Fibroblast of mammary gland (primary cell): ENCODE measurements at regions not wholly inside any gene's neighbourhood (a gene's known extent, or its start where the extent isn't known, plus 50 kb on each side); places are given as distances from the start of the nearest gene placed in this dataset.

ENCODE experiments used
- DNase-seq: peaks from one replicate; pipeline ENCODE4 v3.0.0-alpha.2; 2010; ENCODE audit warnings: low read depth
- H3K4me3 ChIP-seq: 2 replicates; pipeline ENCODE4 v1.5.1; 2011; ENCODE audit warnings: low read depth, mild to moderate bottlenecking, low read length, moderate library complexity; ENCODE audit not compliant: control insufficient read depth
- CTCF ChIP-seq: conservative IDR thresholded peaks from 2 replicates; pipeline ENCODE4 v1.5.1; 2011; ENCODE audit warnings: low read depth, low read length, inconsistent platforms; ENCODE audit not compliant: control insufficient read depth, insufficient read depth

- DNase-seq = no peak
- H3K4me3 ChIP-seq = no peak overlapping the region
- TF ChIP-seq CTCF = no peak
Measured at GRCh38 chr19:30663611-30664174, 291.5 kb downstream of the ZNF536 start.

GRCh38 chr19:30662211-30662861, 290.2 kb downstream of the ZNF536 start:
- no peak overlapping the region for H3K4me3 ChIP-seq
- no peak for DNase-seq
- no peak for TF ChIP-seq CTCF

GRCh38 chr19:30659638-30660037, 287.5 kb downstream of the ZNF536 start:
- H3K4me3 ChIP-seq = no peak overlapping the region
- no peak for DNase-seq
- no peak for TF ChIP-seq CTCF

GRCh38 chr19:30656520-30657100, 284.4 kb downstream of the ZNF536 start:
- TF ChIP-seq CTCF = no peak
- DNase-seq = no peak
- no peak overlapping the region for H3K4me3 ChIP-seq

GRCh38 chr19:30653646-30654386, 281.6 kb downstream of the ZNF536 start:
- no peak for DNase-seq
- H3K4me3 ChIP-seq = no peak overlapping the region
- TF ChIP-seq CTCF = no peak

GRCh38 chr19:30652751-30653150, 280.6 kb downstream of the ZNF536 start:
- no peak for TF ChIP-seq CTCF
- no peak for DNase-seq
- no peak overlapping the region for H3K4me3 ChIP-seq
